ENCODE measurements at regions not wholly inside any gene's neighbourhood (a gene's known extent, or its start where the extent isn't known, plus 50 kb on each side); places are given as distances from the start of the nearest gene placed in this dataset.

GRCh38 chr6:130507666-130508028 is 141.8 kb downstream of the TMEM200A start:
- TF ChIP-seq EZH2phosphoT487 (IDR thresholded peaks at IDR 0.05; ENCODE audit: low read depth): no peak
- TF ChIP-seq, protein P1, sequence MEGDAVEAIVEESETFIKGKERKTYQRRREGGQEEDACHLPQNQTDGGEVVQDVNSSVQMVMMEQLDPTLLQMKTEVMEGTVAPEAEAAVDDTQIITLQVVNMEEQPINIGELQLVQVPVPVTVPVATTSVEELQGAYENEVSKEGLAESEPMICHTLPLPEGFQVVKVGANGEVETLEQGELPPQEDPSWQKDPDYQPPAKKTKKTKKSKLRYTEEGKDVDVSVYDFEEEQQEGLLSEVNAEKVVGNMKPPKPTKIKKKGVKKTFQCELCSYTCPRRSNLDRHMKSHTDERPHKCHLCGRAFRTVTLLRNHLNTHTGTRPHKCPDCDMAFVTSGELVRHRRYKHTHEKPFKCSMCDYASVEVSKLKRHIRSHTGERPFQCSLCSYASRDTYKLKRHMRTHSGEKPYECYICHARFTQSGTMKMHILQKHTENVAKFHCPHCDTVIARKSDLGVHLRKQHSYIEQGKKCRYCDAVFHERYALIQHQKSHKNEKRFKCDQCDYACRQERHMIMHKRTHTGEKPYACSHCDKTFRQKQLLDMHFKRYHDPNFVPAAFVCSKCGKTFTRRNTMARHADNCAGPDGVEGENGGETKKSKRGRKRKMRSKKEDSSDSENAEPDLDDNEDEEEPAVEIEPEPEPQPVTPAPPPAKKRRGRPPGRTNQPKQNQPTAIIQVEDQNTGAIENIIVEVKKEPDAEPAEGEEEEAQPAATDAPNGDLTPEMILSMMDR (IDR thresholded peaks at IDR 0.05; ENCODE audit: low read depth, low read length): no peak
- Histone ChIP-seq H3K27ac (ENCODE audit: low read length) (no peak overlapping the region), H3K79me2 (ENCODE audit: low read length) (no peaks in the 10 kb centered on the region), H2AFZ (ENCODE audit: low read depth, low read length) (no peak overlapping the region), H3K36me3 (replicated peaks; ENCODE audit: low read depth, low read length) (no peaks in the 10 kb centered on the region), H3K9ac (ENCODE audit: low read length) (no peak overlapping the region), H3K4me1 (ENCODE audit: low read length) (no peaks in the 10 kb centered on the region), H3K9me3 (ENCODE audit: insufficient read depth, low read length) (no peaks in the 10 kb centered on the region), H4K20me1 (ENCODE audit: insufficient read depth, low read length) (no peaks in the 10 kb centered on the region), H3K4me2 (ENCODE audit: low read length) (no peak overlapping the region), H3K4me3 (ENCODE audit: low read length) (no peak overlapping the region), H3K27me3 (ENCODE audit: low read depth, low read length) (no peaks in the 10 kb centered on the region)

GRCh38 chr6:130513770-130514169 is 148.0 kb downstream of the TMEM200A start:
- peak overlapping the region; percentile 46; the same call in 1 of the 2 replicates for H2AFZ ChIP-seq (ENCODE audit: low read depth, low read length)
- H3K4me2 ChIP-seq (ENCODE audit: low read length): no peak overlapping the region
- no peaks in the 10 kb centered on the region for H3K9me3 ChIP-seq (ENCODE audit: insufficient read depth, low read length)
- no peaks in the 10 kb centered on the region for H3K36me3 ChIP-seq (replicated peaks; ENCODE audit: low read depth, low read length)
- no peak overlapping the region for H3K27ac ChIP-seq (ENCODE audit: low read length)
- TF ChIP-seq EZH2phosphoT487 (IDR thresholded peaks at IDR 0.05; ENCODE audit: low read depth): no peak
- TF ChIP-seq, protein P1 (IDR thresholded peaks at IDR 0.05; ENCODE audit: low read depth, low read length): no peak
- no peak overlapping the region for H3K4me3 ChIP-seq (ENCODE audit: low read length)
- no peaks in the 10 kb centered on the region for H3K27me3 ChIP-seq (ENCODE audit: low read depth, low read length)
- H3K79me2 ChIP-seq (ENCODE audit: low read length): no peaks in the 10 kb centered on the region
- H4K20me1 ChIP-seq (ENCODE audit: insufficient read depth, low read length): no peaks in the 10 kb centered on the region
- no peak overlapping the region for H3K9ac ChIP-seq (ENCODE audit: low read length)
- peaks cover 8% of the 10 kb centered on the region for H3K4me1 ChIP-seq (ENCODE audit: low read length)

- Histone ChIP-seq H4K20me1 (ENCODE audit: insufficient read depth, low read length) (no peaks in the 10 kb centered on the region), H3K27ac (ENCODE audit: low read length) (no peak overlapping the region), H3K4me3 (ENCODE audit: low read length) (no peak overlapping the region), H3K27me3 (ENCODE audit: low read depth, low read length) (no peaks in the 10 kb centered on the region), H3K36me3 (replicated peaks; ENCODE audit: low read depth, low read length) (no peaks in the 10 kb centered on the region), H2AFZ (ENCODE audit: low read depth, low read length) (no peak overlapping the region), H3K79me2 (ENCODE audit: low read length) (no peaks in the 10 kb centered on the region), H3K4me2 (ENCODE audit: low read length) (no peak overlapping the region), H3K4me1 (ENCODE audit: low read length) (peaks cover 8% of the 10 kb centered on the region), H3K9ac (ENCODE audit: low read length) (no peak overlapping the region), H3K9me3 (ENCODE audit: insufficient read depth, low read length) (no peaks in the 10 kb centered on the region)
- TF ChIP-seq, protein P1 (IDR thresholded peaks at IDR 0.05; ENCODE audit: low read depth, low read length): no peak
- no peak for TF ChIP-seq EZH2phosphoT487 (IDR thresholded peaks at IDR 0.05; ENCODE audit: low read depth)
These were observed 148.9 kb downstream of the TMEM200A start for GRCh38 chr6:130514712-130515111.

- no peak overlapping the region for H3K4me3 ChIP-seq (ENCODE audit: low read length)
These were observed 149.5 kb downstream of the TMEM200A start for GRCh38 chr6:130515306-130515705.

More at GRCh38 chr6:130515306-130515705, 149.5 kb downstream of the TMEM200A start:
- no peak overlapping the region for H3K9ac ChIP-seq (ENCODE audit: low read length)
- TF ChIP-seq EZH2phosphoT487 (IDR thresholded peaks at IDR 0.05; ENCODE audit: low read depth): no peak
- TF ChIP-seq, protein P1 (IDR thresholded peaks at IDR 0.05; ENCODE audit: low read depth, low read length): no peak
- H3K27ac ChIP-seq (ENCODE audit: low read length): no peak overlapping the region
- H3K9me3 ChIP-seq (ENCODE audit: insufficient read depth, low read length): no peaks in the 10 kb centered on the region
- no peaks in the 10 kb centered on the region for H3K27me3 ChIP-seq (ENCODE audit: low read depth, low read length)
- no peak overlapping the region for H2AFZ ChIP-seq (ENCODE audit: low read depth, low read length)
- no peaks in the 10 kb centered on the region for H3K79me2 ChIP-seq (ENCODE audit: low read length)
- no peaks in the 10 kb centered on the region for H4K20me1 ChIP-seq (ENCODE audit: insufficient read depth, low read length)
- H3K36me3 ChIP-seq (replicated peaks; ENCODE audit: low read depth, low read length): no peaks in the 10 kb centered on the region
- no peak overlapping the region for H3K4me2 ChIP-seq (ENCODE audit: low read length)
- H3K4me1 ChIP-seq (ENCODE audit: low read length): peaks cover 8% of the 10 kb centered on the region

Data from OCI-LY3 (cell line).